ENCODE measurements at regions not wholly inside any gene's neighbourhood (a gene's known extent, or its start where the extent isn't known, plus 50 kb on each side); places are given as distances from the start of the nearest gene placed in this dataset.
"Not testable (repeated sequence)": the region's sequence is repeated elsewhere in the genome, so short reads cannot be mapped to it uniquely, and the experiment has no call there.

DNA sequence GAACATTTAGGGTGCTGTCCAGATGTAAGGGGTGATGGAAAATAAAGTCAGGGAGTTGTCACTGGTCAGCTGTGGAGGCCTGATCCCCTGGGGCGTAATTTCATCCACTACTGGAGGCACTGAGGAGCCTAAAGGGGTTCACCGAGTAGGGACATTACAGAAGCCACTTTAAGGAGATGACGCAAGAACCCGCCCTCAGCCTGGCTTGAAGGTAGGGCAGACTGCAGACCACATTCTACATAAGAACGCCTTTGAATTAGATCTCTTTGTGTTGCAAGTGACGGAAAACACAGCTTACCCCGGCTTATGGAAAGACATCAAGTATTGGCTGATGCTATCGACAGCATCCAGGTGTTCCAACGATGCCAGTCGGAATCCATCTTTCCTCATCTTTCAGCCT, 462.7 kb upstream of the CDH4 start:
- DNase-seq (ENCODE audit: insufficient read length, low spot score), result no peak
- FAIRE-seq, result no peak
- no peak for TF ChIP-seq POLR2A (IDR thresholded peaks at IDR 0.05; ENCODE audit: low read depth, low read length)

DNA sequence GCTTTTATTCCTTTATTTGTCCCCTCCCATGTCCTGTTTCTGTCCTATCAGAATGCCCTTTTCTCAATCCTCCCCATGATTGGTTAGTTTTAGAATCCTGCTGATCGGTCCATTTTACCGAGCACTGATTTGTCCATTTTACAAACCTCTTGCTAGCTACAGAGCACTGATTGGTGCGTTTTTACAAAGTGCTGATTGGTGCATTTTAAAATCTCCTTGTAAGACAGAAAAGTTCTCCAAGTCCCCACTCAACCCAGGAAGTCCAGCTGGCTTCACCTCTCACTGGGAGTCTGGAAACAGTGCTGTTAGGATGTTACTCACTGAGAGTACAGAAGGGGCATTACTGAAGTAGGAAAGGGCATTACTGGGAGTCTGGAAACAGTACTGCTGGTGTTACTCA, 461.7 kb upstream of the CDH4 start:
- not testable (repeated sequence) for FAIRE-seq; DNase-seq (ENCODE audit: insufficient read length, low spot score)

DNA sequence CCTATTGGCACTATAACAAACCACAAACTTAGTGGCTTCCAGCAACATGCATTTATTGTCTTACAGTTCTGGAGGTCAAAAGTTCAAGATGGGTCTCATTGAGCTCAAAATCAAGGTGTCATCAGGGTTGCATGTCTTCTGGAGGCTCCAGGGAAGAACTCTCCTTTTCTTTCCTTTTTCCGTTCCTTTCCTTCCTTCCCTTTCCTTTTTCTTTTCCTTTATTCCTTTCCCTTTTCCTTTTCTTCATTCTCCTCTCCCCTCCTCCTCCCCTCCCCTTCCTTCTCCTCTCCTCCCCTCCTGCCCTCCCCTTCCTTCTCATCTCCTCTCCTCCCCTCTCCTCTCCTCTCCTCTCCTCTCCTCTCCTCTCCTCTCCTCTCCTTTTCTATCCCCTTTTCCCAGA, 460.2 kb upstream of the CDH4 start:
- DNase-seq (ENCODE audit: insufficient read length, low spot score) (no peak), FAIRE-seq (no peak)
- TF ChIP-seq POLR2A (IDR thresholded peaks at IDR 0.05; ENCODE audit: low read depth, low read length), result no peak

DNA sequence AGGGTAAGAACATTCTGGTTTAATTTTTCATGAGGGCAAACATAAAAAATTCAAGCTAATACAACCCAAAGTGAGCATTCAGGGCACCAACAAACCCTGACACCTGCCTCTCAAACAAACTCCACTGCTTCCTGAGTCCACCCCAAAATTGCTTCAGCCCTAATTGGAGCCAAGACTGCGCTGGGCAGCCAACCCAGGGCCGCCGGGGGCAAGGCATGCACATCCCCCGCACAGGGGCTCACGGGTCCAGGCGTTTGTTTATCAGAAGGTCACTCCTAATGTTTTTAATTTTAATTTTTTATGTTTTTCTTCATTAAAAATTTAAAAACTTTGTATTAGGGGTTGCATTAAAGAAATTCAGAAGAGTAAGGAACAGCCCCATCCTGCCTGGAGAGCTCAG, 459.1 kb upstream of the CDH4 start:
- TF ChIP-seq POLR2A (IDR thresholded peaks at IDR 0.05; ENCODE audit: low read depth, low read length), result no peak
- FAIRE-seq (no peak), DNase-seq (ENCODE audit: insufficient read length, low spot score) (no peak)

DNA sequence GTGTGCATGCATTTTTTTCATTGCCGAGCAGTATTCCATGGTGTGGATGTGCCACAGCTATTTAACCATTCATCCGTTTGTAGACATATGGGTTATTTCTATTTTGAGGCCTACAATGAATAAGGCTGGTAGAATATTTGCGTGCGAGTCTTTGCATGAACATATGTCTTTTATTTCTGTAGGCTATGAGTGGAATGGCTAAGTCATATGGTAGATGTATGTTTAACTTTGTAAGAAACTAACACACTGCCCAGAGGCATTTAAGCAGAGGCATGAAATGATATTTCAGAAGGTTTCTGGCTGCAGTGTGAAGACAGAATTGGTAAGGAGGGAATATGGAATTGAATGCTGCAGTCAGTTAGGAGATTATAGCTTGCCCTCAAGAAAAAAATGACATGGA, 457.4 kb upstream of the CDH4 start:
- TF ChIP-seq POLR2A (IDR thresholded peaks at IDR 0.05; ENCODE audit: low read depth, low read length), result no peak
- DNase-seq (ENCODE audit: insufficient read length, low spot score) (no peak), FAIRE-seq (no peak)

DNA sequence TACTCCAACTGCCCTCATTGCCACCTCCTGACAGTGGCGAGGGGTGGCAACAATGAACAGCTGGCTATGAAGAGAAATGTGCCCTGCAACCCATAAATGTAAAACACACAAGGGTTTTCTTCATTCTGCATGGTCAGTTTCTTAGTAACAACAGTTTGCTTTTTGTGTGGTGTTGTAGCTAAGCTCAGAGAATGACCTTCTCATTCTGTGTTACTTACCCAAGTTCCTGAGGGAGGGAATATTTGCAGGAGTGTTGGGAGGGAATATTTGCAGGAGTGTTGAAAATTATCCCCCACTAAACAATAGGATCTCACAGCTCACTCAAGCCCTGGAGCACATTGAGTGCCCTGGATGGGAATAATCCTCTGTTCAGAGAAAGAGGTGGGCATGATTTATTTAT, 456.4 kb upstream of the CDH4 start:
- TF ChIP-seq POLR2A (IDR thresholded peaks at IDR 0.05; ENCODE audit: low read depth, low read length), result no peak
- no peak for DNase-seq (ENCODE audit: insufficient read length, low spot score)
- FAIRE-seq, result no peak

DNA sequence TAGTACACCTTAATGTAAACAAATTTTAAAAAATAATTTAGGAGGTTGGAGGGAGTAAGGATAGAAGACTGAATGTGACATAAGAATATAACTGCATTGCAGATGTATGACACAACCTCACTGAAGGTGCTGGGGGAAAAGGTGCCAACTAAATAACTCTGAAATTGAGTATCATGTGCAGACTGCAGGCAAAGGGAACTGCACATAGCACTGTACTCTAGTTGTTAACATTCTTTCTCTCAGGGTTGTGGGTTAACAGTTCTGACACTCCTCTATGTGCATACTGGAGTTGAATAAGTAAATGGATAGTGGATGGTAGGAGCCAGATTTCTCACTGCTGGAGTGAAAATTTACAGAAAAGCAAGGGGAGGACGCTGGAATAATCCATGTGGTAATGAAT, 451.9 kb upstream of the CDH4 start:
- no peak for DNase-seq (ENCODE audit: insufficient read length, low spot score)
- FAIRE-seq, result no peak
- TF ChIP-seq POLR2A (IDR thresholded peaks at IDR 0.05; ENCODE audit: low read depth, low read length), result no peak

DNA sequence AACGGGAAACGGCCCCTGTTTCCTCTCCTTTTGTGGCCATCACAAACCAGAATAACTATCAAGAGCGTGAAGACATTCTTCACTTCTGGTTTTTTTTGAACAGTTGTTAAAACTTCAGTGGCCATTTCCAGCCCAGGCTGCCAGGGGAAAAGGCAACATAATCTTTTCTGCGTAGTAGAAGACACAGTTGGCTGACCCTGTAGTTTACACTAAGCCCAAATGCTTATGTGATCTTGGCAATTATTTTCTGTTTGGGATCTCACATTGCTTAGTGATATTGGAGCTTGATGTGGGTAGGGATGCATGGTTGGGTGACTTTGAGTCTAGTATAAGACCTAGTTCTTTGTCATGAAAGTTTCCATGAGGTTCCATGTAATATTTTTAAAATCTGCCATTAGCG, 449.4 kb upstream of the CDH4 start:
- FAIRE-seq (no peak), DNase-seq (ENCODE audit: insufficient read length, low spot score) (no peak)
- no peak for TF ChIP-seq POLR2A (IDR thresholded peaks at IDR 0.05; ENCODE audit: low read depth, low read length)

DNA sequence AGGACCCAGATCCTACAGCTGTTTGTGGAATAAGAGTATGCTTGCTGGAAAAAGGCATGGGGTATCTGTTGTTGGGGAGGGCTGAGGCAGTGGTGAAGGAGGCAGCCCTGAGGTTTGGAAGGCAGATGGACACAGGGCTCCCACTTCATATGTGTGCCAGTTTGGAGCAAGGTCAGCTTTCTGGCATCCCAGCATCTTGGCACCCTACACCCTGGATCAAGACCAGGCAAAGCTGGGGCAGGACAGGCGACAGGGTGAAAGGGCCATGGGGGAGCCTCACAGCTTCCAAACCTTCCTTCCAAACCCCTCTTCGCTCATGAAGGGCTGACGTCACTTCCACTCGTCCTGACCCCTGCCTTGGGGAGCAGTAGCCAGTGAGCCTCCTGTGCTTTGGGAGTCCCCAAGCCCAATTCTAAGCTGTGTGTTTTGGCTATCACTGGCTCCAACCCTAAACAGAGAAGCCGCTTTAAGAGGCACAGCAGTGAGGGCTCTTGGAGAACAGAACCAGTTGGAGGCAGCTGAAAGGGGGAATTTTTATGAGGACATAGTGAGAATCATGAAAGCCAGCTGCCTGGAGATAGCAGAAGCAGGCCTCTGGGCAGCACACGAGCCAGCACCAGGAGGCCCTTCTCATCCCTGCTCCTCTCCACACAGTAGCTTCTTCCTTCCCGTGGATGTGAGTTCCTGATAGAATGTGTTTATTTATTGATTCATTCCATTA, 448.6 kb upstream of the CDH4 start:
- FAIRE-seq (no peak), DNase-seq (ENCODE audit: insufficient read length, low spot score) (no peak)
- TF ChIP-seq POLR2A (IDR thresholded peaks at IDR 0.05; ENCODE audit: low read depth, low read length), result no peak

DNA sequence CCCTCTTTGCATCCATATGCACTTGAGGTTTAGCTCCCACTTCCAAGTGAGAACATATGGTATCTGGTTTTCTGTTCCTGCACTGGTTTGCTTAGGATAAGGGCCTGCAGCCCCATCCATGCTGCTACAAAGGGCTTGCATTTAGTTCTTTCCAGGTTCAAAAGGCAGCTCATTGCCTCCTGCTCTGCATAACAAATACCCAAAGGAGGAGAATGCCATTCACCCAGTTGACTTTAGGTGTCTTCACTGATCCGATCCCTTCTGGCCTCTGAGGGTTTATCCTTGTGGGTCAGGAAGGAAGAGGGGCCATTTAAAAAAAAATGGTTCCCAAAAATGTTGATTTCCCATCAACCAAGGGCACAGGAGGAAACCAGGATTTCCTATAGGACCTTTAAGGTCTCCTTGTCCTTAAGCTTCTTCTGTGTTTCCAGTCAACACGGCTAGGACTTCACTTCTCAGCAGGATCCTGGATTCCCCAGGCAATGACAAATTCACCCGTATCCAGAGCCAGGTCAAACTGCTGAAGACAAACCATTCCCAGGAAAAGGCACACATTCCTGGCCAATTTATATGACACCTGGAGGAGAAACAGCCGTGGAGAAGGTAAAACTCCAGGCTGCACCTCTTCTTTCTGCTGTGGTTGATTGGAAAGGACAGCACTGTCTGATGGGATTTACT, 447.7 kb upstream of the CDH4 start:
- FAIRE-seq (no peak), DNase-seq (ENCODE audit: insufficient read length, low spot score) (no peak)
- TF ChIP-seq POLR2A (IDR thresholded peaks at IDR 0.05; ENCODE audit: low read depth, low read length), result no peak

DNA sequence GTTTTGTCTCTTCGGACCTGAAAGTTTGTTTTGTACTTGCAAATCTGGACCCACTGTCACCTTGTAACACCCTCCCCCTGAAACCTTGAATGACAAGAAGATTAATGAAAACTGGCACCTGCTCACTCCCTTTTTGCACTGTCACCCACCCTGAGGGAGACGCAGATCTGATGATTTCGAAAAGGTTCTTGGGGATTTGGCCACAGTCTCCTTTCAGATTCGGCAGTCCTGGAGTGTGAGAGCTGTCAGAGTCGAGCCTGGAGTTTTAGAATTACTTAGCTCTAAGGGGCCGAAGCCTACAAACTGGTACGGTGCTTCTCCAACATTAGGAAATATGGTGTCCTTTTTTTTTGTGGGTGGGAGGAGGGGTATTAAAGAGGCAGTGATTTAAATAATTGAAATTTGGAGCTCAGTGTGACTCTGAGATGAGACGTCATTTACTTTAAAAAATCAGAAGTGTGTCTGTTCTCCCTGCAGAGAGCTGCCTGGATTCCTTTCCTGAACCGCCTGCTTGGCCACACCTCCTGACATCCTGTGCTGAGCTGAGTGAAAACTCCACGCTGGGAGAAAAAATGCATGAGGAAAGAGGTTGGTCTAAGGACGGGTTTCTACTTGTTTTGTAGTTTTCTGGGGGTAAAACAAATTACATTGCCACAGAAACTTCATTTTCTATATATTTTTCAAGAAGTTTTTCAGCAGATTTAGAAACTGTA, 447.0 kb upstream of the CDH4 start:
- DNase-seq (ENCODE audit: insufficient read length, low spot score), result no peak

DNA sequence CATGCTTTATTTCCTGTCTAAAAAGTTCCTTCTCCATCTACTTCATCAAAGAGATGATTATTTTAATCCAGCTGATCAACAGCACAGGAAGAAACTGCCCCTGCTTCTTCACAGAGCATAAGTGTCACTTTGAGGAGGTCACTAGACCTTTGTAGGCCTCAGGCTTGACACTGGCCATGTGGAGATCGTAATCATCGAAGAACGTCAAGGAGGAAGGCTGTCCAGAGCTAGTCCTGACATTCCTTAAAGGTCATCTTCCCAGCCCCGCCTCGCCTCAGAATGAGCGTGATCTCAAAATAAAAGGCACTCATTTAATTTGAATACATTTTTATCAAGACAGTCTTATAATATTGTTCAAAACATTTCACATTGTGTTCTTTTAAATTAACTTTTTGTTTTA, 445.7 kb upstream of the CDH4 start:
- no peak for DNase-seq (ENCODE audit: insufficient read length, low spot score)
- no peak for TF ChIP-seq POLR2A (IDR thresholded peaks at IDR 0.05; ENCODE audit: low read depth, low read length)
- no peak for FAIRE-seq

More for the DNA sequence above, 447.0 kb upstream of the CDH4 start:
- TF ChIP-seq POLR2A (IDR thresholded peaks at IDR 0.05; ENCODE audit: low read depth, low read length), result no peak
- FAIRE-seq, result no peak

DNA sequence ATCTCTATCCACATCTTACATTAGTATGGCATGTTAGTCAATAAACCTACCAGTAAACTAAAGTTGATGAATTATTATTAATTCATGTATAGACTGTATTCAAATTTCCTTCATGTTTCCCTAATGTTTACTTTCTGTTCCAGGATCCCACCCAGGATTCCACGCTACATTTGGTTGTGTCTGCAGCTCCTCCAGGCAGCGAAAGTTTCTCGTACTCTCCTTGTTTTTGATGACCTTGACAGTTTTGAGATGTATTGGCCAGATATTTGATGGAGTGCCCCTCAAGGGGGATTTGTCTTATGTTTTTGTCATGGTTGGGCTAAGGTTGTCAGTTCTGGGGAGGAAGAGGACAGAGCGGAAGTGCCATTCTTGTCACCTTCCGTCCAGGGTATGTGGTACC, 445.2 kb upstream of the CDH4 start:
- TF ChIP-seq POLR2A (IDR thresholded peaks at IDR 0.05; ENCODE audit: low read depth, low read length), result no peak
- DNase-seq (ENCODE audit: insufficient read length, low spot score), result no peak
- no peak for FAIRE-seq

DNA sequence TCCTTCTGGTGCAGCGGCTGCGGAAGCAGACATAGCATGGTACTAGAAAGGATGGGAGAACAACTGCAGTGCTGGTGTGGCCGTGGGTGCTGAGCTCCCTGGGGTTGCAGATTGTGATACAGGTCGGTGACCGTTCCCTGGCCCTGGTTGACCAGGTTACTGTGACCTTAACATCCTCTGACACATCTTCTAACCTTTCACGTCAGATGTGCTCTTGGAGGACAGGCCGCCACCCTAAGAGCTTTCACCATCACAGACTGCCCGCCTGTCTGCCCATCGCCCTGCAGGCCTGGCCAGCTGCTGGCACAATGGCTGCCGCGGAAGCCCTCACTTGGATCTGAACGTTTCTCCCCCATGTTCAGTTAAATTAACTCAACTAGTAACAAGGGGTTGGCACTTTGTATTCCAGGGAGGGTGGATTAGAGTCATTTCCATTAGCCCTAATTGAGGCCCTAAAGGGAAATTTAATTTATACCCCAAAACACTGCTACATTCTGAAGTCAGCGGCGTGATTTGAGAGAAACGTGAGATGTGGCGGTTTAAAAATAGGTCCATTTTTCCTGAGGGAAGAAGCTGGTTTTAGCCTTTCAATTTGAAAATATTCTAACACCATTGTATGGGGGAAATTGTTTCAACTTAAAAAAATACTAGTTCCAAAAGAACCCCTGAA, 443.9 kb upstream of the CDH4 start:
- no peak for TF ChIP-seq POLR2A (IDR thresholded peaks at IDR 0.05; ENCODE audit: low read depth, low read length)
- no peak for FAIRE-seq
- DNase-seq (ENCODE audit: insufficient read length, low spot score), result no peak
